Fibroblast of lung (primary cell): ENCODE measurements at regions not wholly inside any gene's neighbourhood (a gene's known extent, or its start where the extent isn't known, plus 50 kb on each side); places are given as distances from the start of the nearest gene placed in this dataset.

Experiments used
- EZH2 ChIP-seq: IDR thresholded peaks from 2 replicates; pipeline ENCODE4 v1.5.1; 2012; ENCODE audit warnings: low read length, control low read depth, mild to moderate bottlenecking; ENCODE audit errors: missing control alignments
- TF ChIP-seq, protein P1 (sequence below), 2 donors: IDR thresholded peaks in 1 of 2; conservative IDR thresholded peaks in 1 of 2; 1 replicate in 1 of 2; 2 replicates in 1 of 2; pipeline ENCODE4 v1.5.1; 2011 to 2012; ENCODE audit warnings: low read length in 2 of 2, control low read depth in 1 of 2, inconsistent platforms in 1 of 2, low read depth in 1 of 2, mild to moderate bottlenecking in 1 of 2

DNA sequence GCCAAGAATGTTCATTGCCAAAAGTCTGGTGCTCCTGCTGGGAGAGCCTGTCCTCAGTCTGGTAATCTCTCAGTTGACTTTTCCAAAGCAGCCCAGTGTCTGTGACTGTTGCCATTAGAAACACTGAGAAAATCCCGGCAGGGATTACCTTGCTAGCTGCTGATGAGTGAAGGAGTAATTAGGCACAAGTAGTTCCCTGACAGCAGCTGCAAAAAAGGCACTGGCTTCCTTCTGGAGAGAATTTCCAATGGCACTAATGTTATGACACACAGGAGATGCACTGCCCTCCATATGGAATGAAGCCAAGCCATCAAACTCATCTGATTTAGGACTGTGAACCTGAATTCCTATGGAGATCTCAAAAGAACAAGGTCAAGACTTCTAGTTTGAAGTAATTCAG lies 1321.2 kb upstream of the SEL1L start:
- TF ChIP-seq, protein P1, sequence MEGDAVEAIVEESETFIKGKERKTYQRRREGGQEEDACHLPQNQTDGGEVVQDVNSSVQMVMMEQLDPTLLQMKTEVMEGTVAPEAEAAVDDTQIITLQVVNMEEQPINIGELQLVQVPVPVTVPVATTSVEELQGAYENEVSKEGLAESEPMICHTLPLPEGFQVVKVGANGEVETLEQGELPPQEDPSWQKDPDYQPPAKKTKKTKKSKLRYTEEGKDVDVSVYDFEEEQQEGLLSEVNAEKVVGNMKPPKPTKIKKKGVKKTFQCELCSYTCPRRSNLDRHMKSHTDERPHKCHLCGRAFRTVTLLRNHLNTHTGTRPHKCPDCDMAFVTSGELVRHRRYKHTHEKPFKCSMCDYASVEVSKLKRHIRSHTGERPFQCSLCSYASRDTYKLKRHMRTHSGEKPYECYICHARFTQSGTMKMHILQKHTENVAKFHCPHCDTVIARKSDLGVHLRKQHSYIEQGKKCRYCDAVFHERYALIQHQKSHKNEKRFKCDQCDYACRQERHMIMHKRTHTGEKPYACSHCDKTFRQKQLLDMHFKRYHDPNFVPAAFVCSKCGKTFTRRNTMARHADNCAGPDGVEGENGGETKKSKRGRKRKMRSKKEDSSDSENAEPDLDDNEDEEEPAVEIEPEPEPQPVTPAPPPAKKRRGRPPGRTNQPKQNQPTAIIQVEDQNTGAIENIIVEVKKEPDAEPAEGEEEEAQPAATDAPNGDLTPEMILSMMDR (conservative IDR thresholded peaks at IDR 0.05 in 1 of 2, IDR thresholded peaks at IDR 0.05 in 1 of 2; ENCODE audit: low read depth in 1 of 2, low read length in 2 of 2): no peak
- no peak for TF ChIP-seq EZH2
